GM12865 (cell line): ENCODE measurements at regions not wholly inside any gene's neighbourhood (a gene's known extent, or its start where the extent isn't known, plus 50 kb on each side); places are given as distances from the start of the nearest gene placed in this dataset.

Experiments used
- DNase-seq: peaks from one replicate; pipeline ENCODE4 v3.0.0; 2010; ENCODE audit warnings: low read depth
- H3K4me3 ChIP-seq: 2 replicates; pipeline ENCODE4 v1.5.1; 2011; ENCODE audit warnings: mild to moderate bottlenecking, low read depth, low read length, control low read depth
- CTCF ChIP-seq: IDR thresholded peaks from 2 replicates; pipeline ENCODE4 v1.5.1; 2011; ENCODE audit warnings: low read length, control low read depth, low read depth, inconsistent platforms; ENCODE audit not compliant: insufficient read depth; ENCODE audit errors: missing control alignments

- no peak for DNase-seq
- TF ChIP-seq CTCF, result no peak
Observed at GRCh38 chr14:38758661-38759060, 344.4 kb downstream of the SEC23A start.

GRCh38 chr14:38755036-38755435 lies 348.0 kb downstream of the SEC23A start:
- DNase-seq, result no peak
- H3K4me3 ChIP-seq, result no peak overlapping the region
- no peak for TF ChIP-seq CTCF

More at GRCh38 chr14:38758661-38759060, 344.4 kb downstream of the SEC23A start:
- no peak overlapping the region for H3K4me3 ChIP-seq

- DNase-seq, result no peak
- no peak overlapping the region for H3K4me3 ChIP-seq
- TF ChIP-seq CTCF, result no peak
Observed at GRCh38 chr14:38752750-38753149, 350.3 kb downstream of the SEC23A start.

- no peak overlapping the region for H3K4me3 ChIP-seq
- TF ChIP-seq CTCF, result no peak
- DNase-seq, result no peak
Observed at GRCh38 chr14:38752341-38752740, 350.7 kb downstream of the SEC23A start.

- no peak for TF ChIP-seq CTCF
- DNase-seq, result no peak
- H3K4me3 ChIP-seq, result no peak overlapping the region
Observed at GRCh38 chr14:38751459-38751858, 351.6 kb downstream of the SEC23A start.

- TF ChIP-seq CTCF, result no peak
- H3K4me3 ChIP-seq, result no peak overlapping the region
- DNase-seq, result no peak
Observed at GRCh38 chr14:38749936-38750335, 353.1 kb downstream of the SEC23A start.

GRCh38 chr14:38745861-38746260 lies 357.2 kb downstream of the SEC23A start:
- no peak for DNase-seq
- TF ChIP-seq CTCF, result no peak
- no peak overlapping the region for H3K4me3 ChIP-seq
